ENCODE measurements at regions not wholly inside any gene's neighbourhood (a gene's known extent, or its start where the extent isn't known, plus 50 kb on each side); places are given as distances from the start of the nearest gene placed in this dataset.

- no peak for TF ChIP-seq GATA2 (IDR thresholded peaks at IDR 0.05; ENCODE audit: low read depth, low read length)
- no peak for TF ChIP-seq GATA3 (IDR thresholded peaks at IDR 0.05; ENCODE audit: low read depth, low read length)
These were observed 226.3 kb upstream of the VCX3A start for GRCh38 chrX:6761251-6761650.
